ENCODE measurements at regions not wholly inside any gene's neighbourhood (a gene's known extent, or its start where the extent isn't known, plus 50 kb on each side); places are given as distances from the start of the nearest gene placed in this dataset.

- Mint-ChIP-seq H3K27me3 (peaks cover 7% of the 10 kb centered on the region), H3K4me1 (no peaks in the 10 kb centered on the region), H3K9me3 (no peaks in the 10 kb centered on the region), H3K4me3 (no peak overlapping the region), H3K36me3 (peaks cover 2% of the 10 kb centered on the region), H3K27ac (no peak overlapping the region)
Measured at GRCh38 chr7:25789701-25790640, 362.0 kb upstream of the NFE2L3 start.

GRCh38 chr7:25790963-25791362 is 361.0 kb upstream of the NFE2L3 start:
- no peak overlapping the region for H3K4me3 Mint-ChIP-seq
- no peaks in the 10 kb centered on the region for H3K9me3 Mint-ChIP-seq

GRCh38 chr7:25792586-25792985 is 359.4 kb upstream of the NFE2L3 start:
- H3K9me3 Mint-ChIP-seq: no peaks in the 10 kb centered on the region

More at GRCh38 chr7:25790963-25791362, 361.0 kb upstream of the NFE2L3 start:
- Mint-ChIP-seq H3K4me1 (no peaks in the 10 kb centered on the region), H3K27me3 (peaks cover 7% of the 10 kb centered on the region), H3K36me3 (no peaks in the 10 kb centered on the region), H3K27ac (peak overlapping the region in 1 of 3 donors; percentile 17)

GRCh38 chr7:25795824-25796235 is 356.2 kb upstream of the NFE2L3 start:
- Mint-ChIP-seq H3K9me3 (no peaks in the 10 kb centered on the region), H3K27me3 (peaks cover 9% of the 10 kb centered on the region), H3K4me1 (no peaks in the 10 kb centered on the region), H3K4me3 (no peak overlapping the region), H3K36me3 (no peaks in the 10 kb centered on the region), H3K27ac (no peak overlapping the region)

More at GRCh38 chr7:25792586-25792985, 359.4 kb upstream of the NFE2L3 start:
- H3K4me1 Mint-ChIP-seq: no peaks in the 10 kb centered on the region
- no peak overlapping the region for H3K4me3 Mint-ChIP-seq
- no peak overlapping the region for H3K27ac Mint-ChIP-seq
- peaks cover 8% of the 10 kb centered on the region for H3K27me3 Mint-ChIP-seq
- no peaks in the 10 kb centered on the region for H3K36me3 Mint-ChIP-seq

GRCh38 chr7:25798344-25798743 is 353.7 kb upstream of the NFE2L3 start:
- no peaks in the 10 kb centered on the region for H3K4me1 Mint-ChIP-seq
- H3K4me3 Mint-ChIP-seq: no peak overlapping the region
- no peaks in the 10 kb centered on the region for H3K9me3 Mint-ChIP-seq
- no peaks in the 10 kb centered on the region for H3K36me3 Mint-ChIP-seq
- peaks cover 5% of the 10 kb centered on the region for H3K27me3 Mint-ChIP-seq
- H3K27ac Mint-ChIP-seq: no peak overlapping the region

- no peak overlapping the region for H3K27ac Mint-ChIP-seq
- no peaks in the 10 kb centered on the region for H3K36me3 Mint-ChIP-seq
- peaks cover 3% of the 10 kb centered on the region for H3K27me3 Mint-ChIP-seq
- no peak overlapping the region for H3K4me3 Mint-ChIP-seq
- no peaks in the 10 kb centered on the region for H3K4me1 Mint-ChIP-seq
- no peaks in the 10 kb centered on the region for H3K9me3 Mint-ChIP-seq
Measured at GRCh38 chr7:25801214-25801613, 350.8 kb upstream of the NFE2L3 start.

GRCh38 chr7:25802057-25802456 is 349.9 kb upstream of the NFE2L3 start:
- Mint-ChIP-seq H3K36me3 (no peaks in the 10 kb centered on the region), H3K9me3 (no peaks in the 10 kb centered on the region), H3K4me1 (no peaks in the 10 kb centered on the region), H3K27ac (no peak overlapping the region), H3K27me3 (peaks cover 8% of the 10 kb centered on the region), H3K4me3 (peak overlapping the region in 1 of 4 donors; percentile 20)

- Mint-ChIP-seq H3K27me3 (peaks cover 6% of the 10 kb centered on the region), H3K9me3 (no peaks in the 10 kb centered on the region), H3K36me3 (no peaks in the 10 kb centered on the region), H3K4me3 (no peak overlapping the region), H3K27ac (no peak overlapping the region), H3K4me1 (no peaks in the 10 kb centered on the region)
Measured at GRCh38 chr7:25802473-25802872, 349.5 kb upstream of the NFE2L3 start.

GRCh38 chr7:25803117-25803887 is 348.7 kb upstream of the NFE2L3 start:
- Mint-ChIP-seq H3K27me3 (peaks cover 5% of the 10 kb centered on the region), H3K36me3 (no peaks in the 10 kb centered on the region)

GRCh38 chr7:25804154-25804553 is 347.8 kb upstream of the NFE2L3 start:
- no peaks in the 10 kb centered on the region for H3K36me3 Mint-ChIP-seq
- H3K4me3 Mint-ChIP-seq: no peak overlapping the region
- H3K9me3 Mint-ChIP-seq: no peaks in the 10 kb centered on the region
- peaks cover 5% of the 10 kb centered on the region for H3K27me3 Mint-ChIP-seq
- H3K27ac Mint-ChIP-seq: no peak overlapping the region
- no peaks in the 10 kb centered on the region for H3K4me1 Mint-ChIP-seq

More at GRCh38 chr7:25803117-25803887, 348.7 kb upstream of the NFE2L3 start:
- H3K9me3 Mint-ChIP-seq: no peaks in the 10 kb centered on the region
- H3K4me1 Mint-ChIP-seq: no peaks in the 10 kb centered on the region
- no peak overlapping the region for H3K27ac Mint-ChIP-seq
- no peak overlapping the region for H3K4me3 Mint-ChIP-seq

GRCh38 chr7:25805027-25805687 is 346.8 kb upstream of the NFE2L3 start:
- Mint-ChIP-seq H3K4me1 (no peaks in the 10 kb centered on the region), H3K4me3 (no peak overlapping the region), H3K27me3 (peaks cover 6% of the 10 kb centered on the region), H3K27ac (no peak overlapping the region), H3K9me3 (no peaks in the 10 kb centered on the region), H3K36me3 (no peaks in the 10 kb centered on the region)

GRCh38 chr7:25807086-25807611 is 344.8 kb upstream of the NFE2L3 start:
- H3K4me1 Mint-ChIP-seq: no peaks in the 10 kb centered on the region
- peaks cover 8% of the 10 kb centered on the region for H3K27me3 Mint-ChIP-seq
- no peak overlapping the region for H3K4me3 Mint-ChIP-seq
- no peaks in the 10 kb centered on the region for H3K36me3 Mint-ChIP-seq
- H3K9me3 Mint-ChIP-seq: no peaks in the 10 kb centered on the region
- H3K27ac Mint-ChIP-seq: no peak overlapping the region

- no peaks in the 10 kb centered on the region for H3K4me1 Mint-ChIP-seq
- H3K9me3 Mint-ChIP-seq: peaks cover 0 to 1% (median 0%) of the 10 kb centered on the region in 3 donors
- no peaks in the 10 kb centered on the region for H3K36me3 Mint-ChIP-seq
- H3K27me3 Mint-ChIP-seq: peaks cover 8% of the 10 kb centered on the region
- H3K27ac Mint-ChIP-seq: no peak overlapping the region
- H3K4me3 Mint-ChIP-seq: no peak overlapping the region
Measured at GRCh38 chr7:25809441-25809840, 342.6 kb upstream of the NFE2L3 start.

- H3K27me3 Mint-ChIP-seq: peaks cover 13% of the 10 kb centered on the region
- H3K4me3 Mint-ChIP-seq: no peak overlapping the region
- H3K9me3 Mint-ChIP-seq: peaks cover 1 to 5% (median 4%) of the 10 kb centered on the region in 3 donors
- H3K36me3 Mint-ChIP-seq: no peaks in the 10 kb centered on the region
- H3K4me1 Mint-ChIP-seq: no peaks in the 10 kb centered on the region
- H3K27ac Mint-ChIP-seq: no peak overlapping the region
Measured at GRCh38 chr7:25812086-25812850, 339.7 kb upstream of the NFE2L3 start.
